ENCODE measurements at regions not wholly inside any gene's neighbourhood (a gene's known extent, or its start where the extent isn't known, plus 50 kb on each side); places are given as distances from the start of the nearest gene placed in this dataset.

GRCh38 chrX:124726881-124727280, 380.5 kb downstream of the SH2D1A start:
- H3K4ac ChIP-seq (replicated peaks; ENCODE audit: insufficient read length, low read depth, low read length) = no peak overlapping the region
- H3K4me3 ChIP-seq (ENCODE audit: extremely low read depth in 1 of 4, insufficient read depth in 2 of 4, low read depth in 3 of 4, low read length in 4 of 4) = no peak overlapping the region
- no peaks in the 10 kb centered on the region for H3K79me2 ChIP-seq (ENCODE audit: control insufficient read depth in 1 of 2, insufficient read depth in 2 of 2, low read length in 2 of 2)
- DNase-seq (ENCODE audit: low read depth in 1 of 2, low spot score in 2 of 2) = no peak
- H3K9ac ChIP-seq (replicated peaks in 1 of 4; ENCODE audit: extremely low read depth in 1 of 4, low read depth in 3 of 4, low read length in 3 of 4) = no peak overlapping the region
- H3K23ac ChIP-seq (ENCODE audit: insufficient read length) = no peak overlapping the region
- no peak overlapping the region for H2BK5ac ChIP-seq (ENCODE audit: low read depth, low read length)
- H2BK15ac ChIP-seq (ENCODE audit: low read length) = no peak overlapping the region
- H4K8ac ChIP-seq (ENCODE audit: extremely low read depth, insufficient read depth, low read length) = no peak overlapping the region
- POLR2A ChIA-PET (ENCODE audit: partially characterized antibody) = no interaction called here
- no peaks in the 10 kb centered on the region for H3K36me3 ChIP-seq (ENCODE audit: control insufficient read depth in 2 of 4, insufficient read depth in 4 of 4, low read length in 3 of 4)
- H4K91ac ChIP-seq (replicated peaks; ENCODE audit: insufficient read length, low read length) = no peak overlapping the region
- H4K5ac ChIP-seq (ENCODE audit: insufficient read length, low read depth, low read length) = no peak overlapping the region
- H2BK12ac ChIP-seq (ENCODE audit: low read depth, low read length) = no peak overlapping the region
- CTCF ChIA-PET (ENCODE audit: partially characterized antibody) = no interaction called here
- H3K18ac ChIP-seq (ENCODE audit: extremely low read depth, low read length) = no peak overlapping the region
- no peak overlapping the region for H2AFZ ChIP-seq (ENCODE audit: low read length)
- H2BK20ac ChIP-seq (ENCODE audit: low read length) = no peak overlapping the region
- FAIRE-seq = peak; percentile 7
- no peak overlapping the region for H3K14ac ChIP-seq (ENCODE audit: insufficient read length)
- no peaks in the 10 kb centered on the region for H4K20me1 ChIP-seq (replicated peaks in 1 of 2; ENCODE audit: control insufficient read depth in 1 of 2, insufficient read depth in 2 of 2, low read length in 2 of 2)
- H3K56ac ChIP-seq (replicated peaks; ENCODE audit: insufficient read length, low read depth, low read length) = no peak overlapping the region
- no peaks in the 10 kb centered on the region for H3K9me3 ChIP-seq (ENCODE audit: insufficient read depth in 2 of 2, low read depth in 1 of 2, low read length in 1 of 2)
- no peaks in the 10 kb centered on the region for H3K79me1 ChIP-seq (ENCODE audit: low read depth, low read length)
- no peak overlapping the region for H2AK5ac ChIP-seq (ENCODE audit: low read depth, low read length)
- no peak for TF ChIP-seq SRF (IDR thresholded peaks at IDR 0.05; ENCODE audit: low read depth, low read length)
- TF ChIP-seq HDAC2 (IDR thresholded peaks at IDR 0.05; ENCODE audit: borderline replicate concordance in 1 of 2, low read depth in 2 of 2, low read length in 2 of 2) = no peak
- WGBS, 2 experiments (ENCODE audit: extremely low coverage in 1 of 2, insufficient coverage in 1 of 2, insufficient read length in 1 of 2, insufficient replicate concordance in 2 of 2, low coverage in 1 of 2, low lambda C conversion rate in 2 of 2, missing lambda C conversion rate in 1 of 2) = 93% methylated on average over 1 of the region's 1 CpG; no CpG with 5 or more reads in 1 of the 2 experiments
- no peak overlapping the region for H2BK120ac ChIP-seq (replicated peaks; ENCODE audit: low read depth, low read length)
- no peaks in the 10 kb centered on the region for H3K4me1 ChIP-seq (replicated peaks in 1 of 4; ENCODE audit: control insufficient read depth in 3 of 4, insufficient read depth in 4 of 4, low read length in 3 of 4)
- no peak overlapping the region for H3K4me2 ChIP-seq (ENCODE audit: insufficient read depth in 1 of 2, low read depth in 2 of 2, low read length in 2 of 2)
- H3K27ac ChIP-seq (ENCODE audit: low read depth, low read length) = no peak overlapping the region
- H3K27me3 ChIP-seq (replicated peaks in 1 of 4; ENCODE audit: control insufficient read depth in 3 of 4, extremely low read depth in 1 of 4, insufficient read depth in 3 of 4, low read length in 3 of 4) = no peaks in the 10 kb centered on the region
- H3K23me2 ChIP-seq (ENCODE audit: low read depth, low read length) = no peaks in the 10 kb centered on the region

Measured in H1 (cell line).